HuH-7.5 (cell line): ENCODE measurements at regions not wholly inside any gene's neighbourhood (a gene's known extent, or its start where the extent isn't known, plus 50 kb on each side); places are given as distances from the start of the nearest gene placed in this dataset.
"Not testable (repeated sequence)": the region's sequence is repeated elsewhere in the genome, so short reads cannot be mapped to it uniquely, and the experiment has no call there.

Source experiments
- DNase-seq: peaks from one replicate; pipeline ENCODE4 v3.0.0; 2011; ENCODE audit warnings: low spot score

- no peak for DNase-seq
Observed at GRCh38 chr20:48405909-48406308, 421.9 kb downstream of the PREX1 start.

- peak; percentile 56 for DNase-seq
Observed at GRCh38 chr20:48404598-48404997, 423.2 kb downstream of the PREX1 start.

- DNase-seq, result no peak
Observed at GRCh38 chr20:48403167-48403761, 424.5 kb downstream of the PREX1 start.

- DNase-seq, result no peak
Observed at GRCh38 chr20:48401359-48401758, 426.4 kb downstream of the PREX1 start.

GRCh38 chr20:48400009-48400408, 427.8 kb downstream of the PREX1 start:
- DNase-seq, result no peak

DNA sequence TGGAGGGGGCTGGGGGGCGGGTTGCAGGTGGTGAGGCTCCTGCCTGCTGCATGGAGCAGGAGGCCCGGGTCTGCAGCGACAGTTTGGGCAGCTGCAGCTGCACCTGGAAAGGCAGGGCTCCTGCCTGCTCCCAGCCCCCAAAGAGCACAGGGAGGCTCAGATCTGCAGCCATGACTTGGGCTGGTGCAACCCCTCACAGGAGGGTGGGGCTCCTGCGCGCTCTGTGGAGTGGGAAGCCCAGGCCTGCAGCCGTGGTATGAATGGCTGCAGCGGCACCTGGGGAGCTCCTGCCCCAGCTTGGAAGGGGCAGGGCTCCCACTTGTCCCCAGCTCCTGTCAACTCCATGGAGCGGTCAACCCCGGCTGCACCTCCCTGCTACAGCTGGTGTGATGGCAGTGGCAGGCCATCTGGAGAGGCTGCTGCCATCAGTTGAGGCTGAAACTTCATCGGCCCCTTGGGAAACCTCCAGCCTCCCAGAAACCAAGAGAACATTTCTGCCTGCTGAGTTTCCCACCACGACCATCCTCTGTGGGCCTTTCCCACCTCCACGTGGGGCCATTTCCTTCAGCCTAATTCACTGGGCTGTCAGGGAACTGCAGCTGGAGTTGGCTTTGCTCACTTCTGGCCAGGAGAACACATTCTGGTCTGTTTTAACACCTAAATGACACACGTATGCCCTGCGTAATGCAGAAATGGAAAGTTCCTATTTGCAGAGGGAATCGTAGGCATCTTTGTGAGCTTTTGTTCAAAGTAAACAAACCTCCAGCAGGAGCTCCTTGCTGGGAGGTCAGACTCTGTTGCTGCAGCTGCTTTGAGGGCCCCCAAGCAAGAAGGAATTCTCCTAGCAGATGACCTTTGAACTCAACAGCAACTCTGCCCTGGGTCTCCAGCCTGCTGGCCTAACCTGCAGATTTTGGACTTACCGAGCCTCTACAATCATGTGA, 429.0 kb downstream of the PREX1 start:
- DNase-seq, result peak; percentile 54

DNA sequence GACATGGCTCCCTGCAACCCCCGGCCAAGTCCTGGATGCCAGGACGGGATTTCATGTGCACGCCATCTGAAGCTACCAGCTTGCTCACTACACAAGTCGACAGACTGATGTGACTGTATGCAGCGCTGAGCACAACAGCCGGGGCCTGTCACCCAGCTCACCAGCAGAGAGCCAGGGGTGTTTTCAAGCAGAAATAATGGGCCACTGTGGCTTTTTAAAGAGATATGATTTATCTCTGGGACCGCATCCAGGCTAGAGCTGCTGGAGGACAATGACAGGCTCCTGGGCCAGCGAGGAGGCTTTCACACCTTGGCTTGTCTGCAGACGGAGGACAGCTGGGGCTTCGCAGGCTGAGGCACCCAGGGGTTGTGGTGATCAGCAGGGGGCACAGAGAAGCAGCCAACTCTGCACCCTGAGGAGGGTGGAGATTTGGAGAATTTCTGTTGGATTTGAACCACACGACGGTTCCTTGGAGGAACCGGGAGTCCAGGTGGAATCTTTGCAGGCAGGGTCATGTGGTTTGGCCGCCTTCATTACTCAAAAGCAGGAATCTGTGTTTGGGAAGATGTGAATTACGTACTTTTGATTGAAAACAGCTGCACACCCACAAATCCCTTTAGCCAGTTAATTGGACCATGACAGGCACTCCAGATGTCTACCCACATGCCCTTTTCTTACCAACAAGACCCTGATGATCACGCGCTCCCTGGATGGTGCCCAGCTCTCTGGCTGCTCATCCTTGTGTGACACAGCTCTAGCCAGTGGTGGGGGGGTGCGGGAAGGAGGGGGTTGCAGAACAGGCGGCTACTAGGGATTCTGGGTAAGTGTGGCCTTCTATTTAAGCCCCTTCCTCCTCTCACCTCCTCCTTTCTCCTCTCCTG, 430.6 kb downstream of the PREX1 start:
- not testable (repeated sequence) for DNase-seq

- DNase-seq, result no peak
Observed at GRCh38 chr20:48395816-48396546, 431.8 kb downstream of the PREX1 start.

DNA sequence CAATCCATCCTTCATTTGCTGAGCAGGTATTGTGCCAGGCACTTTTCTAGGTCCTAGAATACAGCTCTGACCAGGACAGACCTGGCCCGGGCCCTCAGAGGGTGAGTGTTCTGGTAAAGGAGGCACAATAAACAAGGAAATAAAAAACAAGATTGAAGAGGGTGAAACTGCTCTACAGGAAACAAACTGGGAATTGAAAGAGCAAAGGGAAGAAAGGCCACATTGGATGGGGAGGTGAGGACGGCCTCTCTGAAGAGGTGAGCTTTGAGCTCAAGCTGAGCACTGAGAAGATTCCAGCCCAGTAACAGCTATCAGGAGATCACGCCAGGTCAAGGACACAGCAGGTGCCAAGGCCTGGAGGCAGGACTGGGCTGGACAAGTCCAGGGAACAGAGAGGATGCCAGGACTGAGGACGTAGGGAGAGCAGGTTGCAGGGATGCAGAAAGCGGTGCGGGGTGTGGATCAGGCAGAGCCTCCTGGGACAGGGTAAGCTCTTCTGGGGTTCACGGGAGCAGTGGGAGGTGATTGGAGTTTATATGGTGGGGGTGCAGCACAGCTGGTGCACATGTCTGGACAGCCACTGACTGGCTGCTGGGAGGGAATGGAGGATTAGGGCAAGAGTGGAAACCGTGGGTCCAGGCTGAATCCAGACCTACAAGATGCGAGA, 433.3 kb downstream of the PREX1 start:
- no peak for DNase-seq

GRCh38 chr20:48393737-48394314, 434.0 kb downstream of the PREX1 start:
- DNase-seq, result no peak

GRCh38 chr20:48393311-48393685, 434.5 kb downstream of the PREX1 start:
- DNase-seq, result no peak

GRCh38 chr20:48392407-48393310, 435.1 kb downstream of the PREX1 start:
- no peak for DNase-seq

DNA sequence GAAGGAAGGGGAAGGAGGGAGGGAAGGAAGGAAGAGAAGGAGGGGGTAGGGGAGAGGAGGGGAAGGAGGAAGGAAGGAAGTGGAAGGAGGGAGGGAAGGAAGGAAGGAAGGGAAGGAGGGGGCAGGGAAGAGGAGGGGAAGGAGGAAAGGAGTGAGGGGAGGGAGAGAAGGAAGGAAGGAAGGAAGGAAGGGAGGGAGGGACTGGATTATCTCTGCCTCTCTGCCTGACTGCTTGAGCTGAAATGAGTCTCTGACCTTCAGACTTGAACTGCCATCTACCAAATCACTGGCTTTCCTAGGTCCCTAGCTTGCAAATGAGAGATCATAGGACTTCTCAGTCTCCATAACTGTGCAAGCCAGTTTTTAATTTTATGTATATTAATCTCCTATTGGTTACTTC, 436.8 kb downstream of the PREX1 start:
- no peak for DNase-seq

GRCh38 chr20:48387675-48388074, 440.1 kb downstream of the PREX1 start:
- no peak for DNase-seq

DNA sequence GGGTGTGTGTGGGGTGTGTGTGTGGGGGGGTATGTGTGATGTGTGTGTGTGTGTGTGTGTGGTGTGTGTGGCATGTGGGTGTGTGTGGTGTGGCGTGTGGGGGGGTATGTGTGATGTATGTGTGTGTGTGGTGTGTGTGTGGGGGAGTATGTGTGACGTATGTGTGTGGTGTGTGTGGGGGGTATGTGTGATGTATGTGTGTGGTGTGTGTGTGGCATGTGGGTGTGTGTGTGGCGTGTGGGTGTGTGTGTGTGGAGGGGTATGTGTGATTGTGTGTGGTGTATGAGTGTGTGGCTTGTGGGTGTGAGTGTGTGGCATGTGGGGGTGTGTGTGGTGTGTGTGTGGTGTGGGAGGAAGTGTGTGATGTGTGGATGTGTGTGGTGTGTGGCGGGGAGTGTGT, 442.3 kb downstream of the PREX1 start:
- DNase-seq, result no peak

DNA sequence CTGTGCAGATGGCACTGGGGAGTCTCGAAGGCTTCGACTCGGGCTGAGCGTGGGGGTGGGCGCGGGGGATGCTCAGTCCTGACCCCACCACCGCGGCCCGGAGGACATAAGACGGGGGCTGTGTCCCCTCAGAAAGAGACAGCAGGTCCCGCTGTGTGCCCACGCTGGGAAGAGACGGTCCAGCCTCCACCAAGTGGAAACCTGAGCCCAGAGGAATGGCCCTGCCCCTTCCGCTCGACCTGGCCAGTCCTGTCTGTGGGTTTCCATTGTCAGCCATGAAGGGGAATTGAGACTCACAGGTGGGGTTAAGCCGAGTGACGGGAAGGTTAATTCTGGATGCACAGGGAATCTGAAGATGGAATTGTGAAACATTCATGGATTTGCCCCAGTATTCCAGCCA, 442.7 kb downstream of the PREX1 start:
- no peak for DNase-seq

- peak; percentile 71 for DNase-seq
Observed at GRCh38 chr20:48384147-48384818, 443.5 kb downstream of the PREX1 start.

DNA sequence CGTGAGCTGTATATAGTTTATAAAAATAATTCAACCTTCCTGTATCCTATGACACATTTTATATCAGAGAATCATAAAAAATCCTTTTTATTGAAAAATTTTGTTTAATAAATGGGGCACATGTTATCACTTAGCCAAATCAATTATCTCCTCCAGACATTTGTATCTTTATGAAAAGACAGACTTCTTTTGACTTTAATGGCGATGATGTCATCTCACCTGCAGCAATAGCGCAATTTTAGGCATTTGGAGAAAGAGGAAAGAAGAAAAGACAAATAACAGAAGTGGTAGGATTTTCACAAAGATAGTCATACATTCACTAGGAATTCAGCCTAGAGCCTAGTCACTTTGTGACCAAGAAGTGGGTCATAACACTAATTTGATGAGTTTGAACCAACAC, 444.5 kb downstream of the PREX1 start:
- no peak for DNase-seq

DNA sequence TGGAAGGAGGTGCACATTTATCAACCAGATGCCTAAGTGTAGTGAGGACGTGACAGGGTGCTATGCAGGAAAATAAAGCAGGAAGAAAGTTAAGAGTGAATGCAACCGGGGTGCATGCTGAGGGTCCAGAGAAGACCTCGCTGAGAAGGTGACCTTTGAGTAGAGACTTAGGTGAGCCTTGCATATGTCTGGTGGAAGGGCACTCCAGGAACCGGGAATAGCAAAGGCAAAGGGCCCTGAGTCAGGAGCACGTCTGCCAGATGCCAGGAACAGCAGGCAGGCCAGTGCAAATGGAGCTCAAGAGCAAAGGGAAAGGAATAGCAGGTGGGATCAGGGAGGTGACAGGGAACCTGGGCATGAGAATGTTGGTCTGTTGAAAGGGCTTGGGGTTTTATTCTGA, 445.5 kb downstream of the PREX1 start:
- DNase-seq, result no peak
